A549 (cell line): ENCODE measurements at regions not wholly inside any gene's neighbourhood (a gene's known extent, or its start where the extent isn't known, plus 50 kb on each side); places are given as distances from the start of the nearest gene placed in this dataset.

Experiments
- CEBPB ChIP-seq, 2 experiments: fragments of >200 bp in 1 of 2; sonication (Bioruptor Twin) in 1 of 2; formaldehyde crosslinking in 1 of 2; IDR thresholded peaks; 2 replicates each; pipeline ENCODE4 v1.6.1; 2012 to 2016
- CHD4 ChIP-seq: fragments of 200-600 bp; sonication (generic); IDR thresholded peaks from 2 replicates; pipeline ENCODE4 v1.6.1; 2016; ENCODE audit warnings: antibody characterized with exemption, mild to moderate bottlenecking, borderline replicate concordance
- CTCF ChIP-seq: fragments of >200 bp; sonication (Bioruptor Twin); formaldehyde crosslinking; IDR thresholded peaks from 3 replicates; pipeline ENCODE4 v1.5.1; 2016
- EP300 ChIP-seq, 2 experiments: fragments of >200 bp; sonication (Bioruptor Twin); formaldehyde crosslinking; IDR thresholded peaks; 2 replicates in 1 of 2; 3 replicates in 1 of 2; pipeline ENCODE4 v1.6.1; 2016 to 2017
- FOSL2 ChIP-seq, 2 experiments: fragments of 450-650 bp in 1 of 2; fragments of >200 bp in 1 of 2; sonication (Bioruptor Twin) in 1 of 2; formaldehyde crosslinking; IDR thresholded peaks; 2 replicates each; pipeline versions ENCODE4 v1.5.0 to v1.6.1; 2016 to 2020; ENCODE audit warnings: mild to moderate bottlenecking in 1 of 2, moderate library complexity in 1 of 2
- HDAC2 ChIP-seq: fragments of 200-600 bp; sonication (generic); IDR thresholded peaks from 2 replicates; pipeline ENCODE4 v1.6.1; 2016
- KDM1A ChIP-seq: fragments of 200-600 bp; sonication (generic); IDR thresholded peaks from 2 replicates; pipeline ENCODE4 v1.6.1; 2016; ENCODE audit warnings: low read depth, mild to moderate bottlenecking
- POLR2A ChIP-seq: IDR thresholded peaks from 2 replicates; pipeline ENCODE4 v1.6.1; 2012; ENCODE audit warnings: mild to moderate bottlenecking, low read length
- RAD21 ChIP-seq, 2 experiments: fragments of >200 bp in 1 of 2; sonication (Bioruptor Twin) in 1 of 2; formaldehyde crosslinking in 1 of 2; IDR thresholded peaks in 1 of 2; conservative IDR thresholded peaks in 1 of 2; 2 replicates in 1 of 2; 3 replicates in 1 of 2; pipeline ENCODE4 v1.6.1; 2012 to 2018; ENCODE audit warnings: inconsistent platforms in 1 of 2
- REST ChIP-seq: fragments of 200-600 bp; sonication (generic); IDR thresholded peaks from 2 replicates; pipeline ENCODE4 v1.6.1; 2016; ENCODE audit warnings: antibody characterized with exemption, mild to moderate bottlenecking, moderate library complexity
- SREBF2 ChIP-seq: fragments of 450-650 bp; IDR thresholded peaks from 2 replicates; pipeline ENCODE4 v1.6.1; 2014; ENCODE audit warnings: mild to moderate bottlenecking, moderate library complexity
- TF ChIP-seq, protein P1 (sequence below): IDR thresholded peaks from 2 replicates; pipeline ENCODE4 v1.6.1; 2012
- TF ChIP-seq, protein P2 (sequence below): IDR thresholded peaks from 2 replicates; pipeline ENCODE4 v1.6.1; 2012
- TF ChIP-seq, protein P3 (sequence below): fragments of 250-450 bp; sonication (Bioruptor Pico); IDR thresholded peaks from 2 replicates; pipeline ENCODE4 v1.5.0; 2021; ENCODE audit warnings: mild to moderate bottlenecking, moderate library complexity, borderline replicate concordance

- TF ChIP-seq, protein P1, sequence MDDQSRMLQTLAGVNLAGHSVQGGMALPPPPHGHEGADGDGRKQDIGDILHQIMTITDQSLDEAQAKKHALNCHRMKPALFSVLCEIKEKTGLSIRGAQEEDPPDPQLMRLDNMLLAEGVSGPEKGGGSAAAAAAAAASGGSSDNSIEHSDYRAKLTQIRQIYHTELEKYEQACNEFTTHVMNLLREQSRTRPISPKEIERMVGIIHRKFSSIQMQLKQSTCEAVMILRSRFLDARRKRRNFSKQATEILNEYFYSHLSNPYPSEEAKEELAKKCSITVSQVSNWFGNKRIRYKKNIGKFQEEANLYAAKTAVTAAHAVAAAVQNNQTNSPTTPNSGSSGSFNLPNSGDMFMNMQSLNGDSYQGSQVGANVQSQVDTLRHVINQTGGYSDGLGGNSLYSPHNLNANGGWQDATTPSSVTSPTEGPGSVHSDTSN = no peak
- no peak for TF ChIP-seq POLR2A
- TF ChIP-seq EP300 (IDR thresholded peaks at IDR 0.05) = no peak
- TF ChIP-seq CTCF = no peak
- no peak for TF ChIP-seq FOSL2 (IDR thresholded peaks at IDR 0.05)
- no peak for TF ChIP-seq FOSL2 (CRISPR knock-in tag; IDR thresholded peaks at IDR 0.05)
- TF ChIP-seq SREBF2 = no peak
- TF ChIP-seq REST = no peak
- no peak for TF ChIP-seq CHD4
- TF ChIP-seq, protein P2, sequence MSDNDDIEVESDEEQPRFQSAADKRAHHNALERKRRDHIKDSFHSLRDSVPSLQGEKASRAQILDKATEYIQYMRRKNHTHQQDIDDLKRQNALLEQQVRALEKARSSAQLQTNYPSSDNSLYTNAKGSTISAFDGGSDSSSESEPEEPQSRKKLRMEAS = no peak
- no peak for TF ChIP-seq KDM1A
- TF ChIP-seq, protein P3, sequence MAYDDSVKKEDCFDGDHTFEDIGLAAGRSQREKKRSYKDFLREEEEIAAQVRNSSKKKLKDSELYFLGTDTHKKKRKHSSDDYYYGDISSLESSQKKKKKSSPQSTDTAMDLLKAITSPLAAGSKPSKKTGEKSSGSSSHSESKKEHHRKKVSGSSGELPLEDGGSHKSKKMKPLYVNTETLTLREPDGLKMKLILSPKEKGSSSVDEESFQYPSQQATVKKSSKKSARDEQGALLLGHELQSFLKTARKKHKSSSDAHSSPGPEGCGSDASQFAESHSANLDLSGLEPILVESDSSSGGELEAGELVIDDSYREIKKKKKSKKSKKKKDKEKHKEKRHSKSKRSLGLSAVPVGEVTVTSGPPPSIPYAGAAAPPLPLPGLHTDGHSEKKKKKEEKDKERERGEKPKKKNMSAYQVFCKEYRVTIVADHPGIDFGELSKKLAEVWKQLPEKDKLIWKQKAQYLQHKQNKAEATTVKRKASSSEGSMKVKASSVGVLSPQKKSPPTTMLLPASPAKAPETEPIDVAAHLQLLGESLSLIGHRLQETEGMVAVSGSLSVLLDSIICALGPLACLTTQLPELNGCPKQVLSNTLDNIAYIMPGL = no peak
- TF ChIP-seq HDAC2 = no peak
- TF ChIP-seq CEBPB (IDR thresholded peaks at IDR 0.05) = no peak
- no peak for TF ChIP-seq RAD21 (conservative IDR thresholded peaks at IDR 0.05 in 1 of 2, IDR thresholded peaks at IDR 0.05 in 1 of 2)
Observed at GRCh38 chr2:238967978-238968360, 120.1 kb downstream of the TWIST2 start.
